ENCODE measurements at regions not wholly inside any gene's neighbourhood (a gene's known extent, or its start where the extent isn't known, plus 50 kb on each side); places are given as distances from the start of the nearest gene placed in this dataset.

DNA sequence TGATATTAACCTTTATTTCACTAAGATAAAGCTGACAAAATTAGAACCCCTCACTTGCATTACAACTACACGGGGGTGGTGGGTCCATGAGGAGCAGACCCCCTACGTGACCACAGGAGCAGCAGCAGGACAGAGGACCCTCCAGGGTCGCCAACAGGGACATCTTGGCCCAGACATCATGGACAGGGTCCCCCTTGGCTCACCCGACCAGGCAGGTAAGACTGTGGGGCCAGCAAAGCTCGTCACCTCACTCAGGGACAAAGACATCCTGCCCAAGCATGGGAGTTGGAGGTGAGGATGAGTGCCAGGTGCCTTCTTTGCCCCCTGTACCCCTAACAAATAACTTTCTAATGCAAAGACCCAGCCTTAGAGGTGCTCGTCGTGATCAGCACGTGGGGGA is 111.3 kb upstream of the RAB6C start:
- TF ChIP-seq SMARCA4 (IDR thresholded peaks at IDR 0.05) (no peak), ZNF3 (CRISPR knock-in tag; IDR thresholded peaks at IDR 0.05) (no peak), MAZ (CRISPR knock-in tag; conservative IDR thresholded peaks at IDR 0.05 in 1 of 2, IDR thresholded peaks at IDR 0.05 in 1 of 2) (no peak), TEAD4 (IDR thresholded peaks at IDR 0.05; ENCODE audit: low read length) (no peak), TEAD4 (CRISPR knock-in tag; IDR thresholded peaks at IDR 0.05; ENCODE audit: borderline replicate concordance) (no peak), CREB1 (IDR thresholded peaks at IDR 0.05) (no peak), CREB1 (CRISPR knock-in tag; IDR thresholded peaks at IDR 0.05) (no peak), RBM39 (optimal IDR thresholded peaks at IDR 0.05; ENCODE audit: low read depth, low read length) (no peak), SREBF2 (CRISPR knock-in tag; IDR thresholded peaks at IDR 0.05) (no peak)
- TF ChIP-seq, protein P1, sequence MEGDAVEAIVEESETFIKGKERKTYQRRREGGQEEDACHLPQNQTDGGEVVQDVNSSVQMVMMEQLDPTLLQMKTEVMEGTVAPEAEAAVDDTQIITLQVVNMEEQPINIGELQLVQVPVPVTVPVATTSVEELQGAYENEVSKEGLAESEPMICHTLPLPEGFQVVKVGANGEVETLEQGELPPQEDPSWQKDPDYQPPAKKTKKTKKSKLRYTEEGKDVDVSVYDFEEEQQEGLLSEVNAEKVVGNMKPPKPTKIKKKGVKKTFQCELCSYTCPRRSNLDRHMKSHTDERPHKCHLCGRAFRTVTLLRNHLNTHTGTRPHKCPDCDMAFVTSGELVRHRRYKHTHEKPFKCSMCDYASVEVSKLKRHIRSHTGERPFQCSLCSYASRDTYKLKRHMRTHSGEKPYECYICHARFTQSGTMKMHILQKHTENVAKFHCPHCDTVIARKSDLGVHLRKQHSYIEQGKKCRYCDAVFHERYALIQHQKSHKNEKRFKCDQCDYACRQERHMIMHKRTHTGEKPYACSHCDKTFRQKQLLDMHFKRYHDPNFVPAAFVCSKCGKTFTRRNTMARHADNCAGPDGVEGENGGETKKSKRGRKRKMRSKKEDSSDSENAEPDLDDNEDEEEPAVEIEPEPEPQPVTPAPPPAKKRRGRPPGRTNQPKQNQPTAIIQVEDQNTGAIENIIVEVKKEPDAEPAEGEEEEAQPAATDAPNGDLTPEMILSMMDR (IDR thresholded peaks at IDR 0.05 in 2 of 3, conservative IDR thresholded peaks at IDR 0.05 in 1 of 3; ENCODE audit: insufficient read depth in 2 of 3, low read depth in 1 of 3, low read length in 3 of 3) = no peak
